GM23248 (cell line): ENCODE measurements at regions not wholly inside any gene's neighbourhood (a gene's known extent, or its start where the extent isn't known, plus 50 kb on each side); places are given as distances from the start of the nearest gene placed in this dataset.
"Not testable (repeated sequence)": the region's sequence is repeated elsewhere in the genome, so short reads cannot be mapped to it uniquely, and the experiment has no call there.

Experiments used
- EZH2 ChIP-seq: fragments of 200-600 bp; sonication (generic); IDR thresholded peaks from 2 replicates; pipeline ENCODE4 v1.6.1; 2018; ENCODE audit warnings: antibody characterized with exemption, mild to moderate bottlenecking; ENCODE audit not compliant: insufficient read depth, poor library complexity, severe bottlenecking
- EZH2phosphoT487 ChIP-seq: fragments of 200-600 bp; sonication (generic); IDR thresholded peaks from 2 replicates; pipeline ENCODE4 v1.6.1; 2018; ENCODE audit warnings: antibody characterized with exemption, moderate library complexity, mild to moderate bottlenecking, low read depth; ENCODE audit not compliant: insufficient read depth

DNA sequence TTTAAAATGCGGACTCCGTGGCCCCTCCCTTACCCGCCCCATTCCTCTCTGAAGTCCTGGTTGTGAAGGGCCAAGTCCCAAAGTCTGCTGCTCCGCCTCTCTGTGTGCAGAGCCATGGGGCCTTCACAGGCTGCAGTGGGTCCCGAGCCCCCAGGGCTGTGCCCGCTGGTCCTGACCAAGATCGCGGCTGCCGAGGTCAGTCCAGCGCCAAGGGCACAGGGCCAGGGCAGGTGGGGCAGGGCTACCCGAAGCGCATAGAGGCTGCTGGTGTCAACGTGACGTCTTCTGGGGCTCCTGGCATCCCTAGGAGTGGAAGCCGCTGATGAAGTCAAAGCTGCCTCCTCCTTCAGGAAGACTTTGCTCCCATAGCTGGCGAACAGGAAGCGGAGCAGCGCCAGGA, 858.8 kb downstream of the TUBA3C start:
- not testable (repeated sequence) for TF ChIP-seq EZH2, EZH2phosphoT487
